Esophagus muscularis mucosa (tissue), 4 donors: ENCODE measurements at regions not wholly inside any gene's neighbourhood (a gene's known extent, or its start where the extent isn't known, plus 50 kb on each side); places are given as distances from the start of the nearest gene placed in this dataset.
"Not testable (repeated sequence)": the region's sequence is repeated elsewhere in the genome, so short reads cannot be mapped to it uniquely, and the experiment has no call there.

Experiments
- DNase-seq: peaks from one replicate; pipeline ENCODE4 v3.0.0-alpha.2; 2017; ENCODE audit errors: extremely low spot score
- H3K27ac ChIP-seq, 4 donors: fragments of 200-600 bp; sonication (generic); replicated peaks in 1 of 4; 1 replicate in 3 of 4; 2 replicates in 1 of 4; pipeline ENCODE4 v1.5.1; 2016 to 2019; ENCODE audit warnings: mild to moderate bottlenecking in 1 of 4
- H3K27me3 ChIP-seq, 4 donors: fragments of 200-600 bp; sonication (generic); one replicate each; pipeline versions ENCODE4 v1.5.1 to v1.6.0; 2016 to 2019
- H3K36me3 ChIP-seq, 4 donors: fragments of 200-600 bp; sonication (generic); one replicate each; pipeline ENCODE4 v1.5.1; 2016 to 2019
- H3K4me1 ChIP-seq, 4 donors: fragments of 200-600 bp; sonication (generic); one replicate each; pipeline ENCODE4 v1.5.1; 2016 to 2019
- H3K4me3 ChIP-seq, 4 donors: fragments of 200-600 bp; sonication (generic); 1 replicate in 2 of 4; 2 replicates in 2 of 4; pipeline ENCODE4 v1.5.1; 2016 to 2019; ENCODE audit warnings: mild to moderate bottlenecking in 4 of 4, moderate library complexity in 1 of 4
- H3K9me3 ChIP-seq, 4 donors: fragments of 200-600 bp; sonication (generic); 1 replicate in 3 of 4; 2 replicates in 1 of 4; pipeline ENCODE4 v1.5.1; 2016 to 2019
- CTCF ChIP-seq, 3 experiments: fragments of 200-600 bp in 2 of 3; fragments of 450-650 bp in 1 of 3; sonication (generic) in 2 of 3; IDR thresholded peaks; one replicate each; pipeline ENCODE4 v1.5.1; 2017 to 2019; ENCODE audit warnings: antibody characterized with exemption in 3 of 3, mild to moderate bottlenecking in 2 of 3, moderate library complexity in 1 of 3
- EP300 ChIP-seq: sonication (generic); formaldehyde crosslinking; IDR thresholded peaks from one replicate; pipeline ENCODE4 v1.6.1; 2017; ENCODE audit warnings: antibody characterized with exemption
- POLR2A ChIP-seq: fragments of 450-650 bp; IDR thresholded peaks from one replicate; pipeline ENCODE4 v1.6.1; 2017; ENCODE audit warnings: antibody characterized with exemption, moderate library complexity, mild to moderate bottlenecking, low read depth
- POLR2AphosphoS5 ChIP-seq, 2 donors: sonication (generic); formaldehyde crosslinking; IDR thresholded peaks; one replicate each; pipeline ENCODE4 v1.6.1; 2017; ENCODE audit warnings: antibody characterized with exemption in 2 of 2
- WGBS: methylation state at CpG from one replicate; pipeline ENCODE4 v1.1.5; 2018; 5-methylcytosine and 5-hydroxymethylcytosine counted together
- intact Hi-C: fragments of 100-400 bp; cut with DNase I; formaldehyde crosslinking; loops from one replicate; pipeline ENCODE4 v1.15.1; 2023

GRCh38 chr10:86579883-86580520 lies 58.4 kb upstream of the WAPL start:
- H3K9me3 ChIP-seq: no peaks in the 10 kb centered on the region
- H3K27me3 ChIP-seq: no peaks in the 10 kb centered on the region
- H3K4me3 ChIP-seq: no peak overlapping the region
- intact Hi-C loops: no loop called here
- TF ChIP-seq CTCF (IDR thresholded peaks at IDR 0.05) (no peak), POLR2A (no peak), EP300 (no peak), POLR2AphosphoS5 (IDR thresholded peaks at IDR 0.05) (no peak)
- DNase-seq: no peak
- no peaks in the 10 kb centered on the region for H3K36me3 ChIP-seq
- H3K27ac ChIP-seq: no peak overlapping the region
- WGBS: 88% methylated on average over 5 of the region's 5 CpGs
- peaks cover 1 to 3% (median 2%) of the 10 kb centered on the region in 4 donors for H3K4me1 ChIP-seq

GRCh38 chr10:86580521-86580891 lies 58.9 kb upstream of the WAPL start:
- H3K9me3 ChIP-seq: no peaks in the 10 kb centered on the region
- no peak overlapping the region for H3K27ac ChIP-seq
- H3K27me3 ChIP-seq: no peaks in the 10 kb centered on the region
- no peak overlapping the region for H3K4me3 ChIP-seq
- H3K36me3 ChIP-seq: no peaks in the 10 kb centered on the region
- H3K4me1 ChIP-seq: peaks cover 6 to 8% (median 7%) of the 10 kb centered on the region in 4 donors
- no peak for TF ChIP-seq POLR2A
- intact Hi-C loops: no loop called here
- 71% methylated on average over 1 of the region's 1 CpG for WGBS
- no peak for DNase-seq

GRCh38 chr10:86583983-86584382 lies 62.4 kb upstream of the WAPL start:
- Histone ChIP-seq H3K9me3 (no peaks in the 10 kb centered on the region), H3K36me3 (no peaks in the 10 kb centered on the region), H3K4me1 (peaks cover 8 to 12% (median 9%) of the 10 kb centered on the region in 4 donors), H3K4me3 (no peak overlapping the region), H3K27me3 (no peaks in the 10 kb centered on the region), H3K27ac (no peak overlapping the region)
- intact Hi-C loops: loop anchor here (2.0 kb wide), 1 partner anchor 185 kb away; no protein-coding TSS in a partner anchor
- DNase-seq: no peak
- WGBS: 100% methylated on average over 4 of the region's 4 CpGs
- no peak for TF ChIP-seq POLR2A
- no peak for TF ChIP-seq POLR2AphosphoS5 (IDR thresholded peaks at IDR 0.05)
- no peak for TF ChIP-seq EP300
- no peak for TF ChIP-seq CTCF (IDR thresholded peaks at IDR 0.05)

- H3K9me3 ChIP-seq: no peaks in the 10 kb centered on the region
- no peaks in the 10 kb centered on the region for H3K27me3 ChIP-seq
- H3K27ac ChIP-seq: peak overlapping the region in 1 of 4 donors; percentile 24
- no peaks in the 10 kb centered on the region for H3K36me3 ChIP-seq
- WGBS: 40% methylated on average over 13 of the region's 13 CpGs
- peaks cover 8 to 12% (median 9%) of the 10 kb centered on the region in 4 donors for H3K4me1 ChIP-seq
- intact Hi-C loops: loop anchor here (2.0 to 5.0 kb wide), 2 partner anchors 63 to 186 kb away; partner anchors contain the start of gene WAPL
- H3K4me3 ChIP-seq: no peak overlapping the region
- TF ChIP-seq POLR2A (no peak), CTCF (IDR thresholded peaks at IDR 0.05) (peak in 2 of 3 experiments; percentile 92), POLR2AphosphoS5 (IDR thresholded peaks at IDR 0.05) (peak in 1 of 2 donors; percentile 61), EP300 (no peak)
- no peak for DNase-seq
Observed at GRCh38 chr10:86585037-86585929, 63.7 kb upstream of the WAPL start.

- Histone ChIP-seq H3K9me3 (no peaks in the 10 kb centered on the region), H3K27me3 (no peaks in the 10 kb centered on the region), H3K27ac (no peak overlapping the region), H3K36me3 (no peaks in the 10 kb centered on the region), H3K4me3 (no peak overlapping the region), H3K4me1 (peaks cover 8 to 12% (median 9%) of the 10 kb centered on the region in 4 donors)
- no peak for DNase-seq
- TF ChIP-seq EP300 (no peak), CTCF (IDR thresholded peaks at IDR 0.05) (no peak), POLR2AphosphoS5 (IDR thresholded peaks at IDR 0.05) (no peak), POLR2A (no peak)
- intact Hi-C loops: loop anchor here (5.0 kb wide), 1 partner anchor 64 kb away; the partner anchor contains the start of gene WAPL
- WGBS: 88% methylated on average over 4 of the region's 4 CpGs
Observed at GRCh38 chr10:86586516-86586915, 64.9 kb upstream of the WAPL start.

- DNase-seq, H3K27me3 ChIP-seq, H3K4me3 ChIP-seq, H3K9me3 ChIP-seq, H3K36me3 ChIP-seq, H3K27ac ChIP-seq: not testable (repeated sequence)
- intact Hi-C loops: loop anchor here (5.0 kb wide), 1 partner anchor 66 kb away; the partner anchor contains the start of gene WAPL
- 94% methylated on average over 14 of the region's 14 CpGs for WGBS
- peaks cover 8 to 12% (median 9%) of the 10 kb centered on the region in 4 donors for H3K4me1 ChIP-seq
Observed at GRCh38 chr10:86588781-86589180, 65.6 kb upstream of the OPN4 start.
